ENCODE measurements at regions not wholly inside any gene's neighbourhood (a gene's known extent, or its start where the extent isn't known, plus 50 kb on each side); places are given as distances from the start of the nearest gene placed in this dataset.

GRCh38 chr2:236799391-236800026 is 229.9 kb downstream of the ACKR3 start:
- DNase-seq (ENCODE audit: low spot score): no peak

GRCh38 chr2:236802862-236803261 is 233.2 kb downstream of the ACKR3 start:
- no peak for DNase-seq (ENCODE audit: low spot score)

GRCh38 chr2:236803621-236804020 is 234.0 kb downstream of the ACKR3 start:
- peak; percentile 45 for DNase-seq (ENCODE audit: low spot score)

GRCh38 chr2:236805800-236806531 is 236.3 kb downstream of the ACKR3 start:
- DNase-seq (ENCODE audit: low spot score): no peak

GRCh38 chr2:236809716-236810115 is 240.1 kb downstream of the ACKR3 start:
- no peak for DNase-seq (ENCODE audit: low spot score)

GRCh38 chr2:236811062-236811656 is 241.5 kb downstream of the ACKR3 start:
- DNase-seq (ENCODE audit: low spot score): no peak

- DNase-seq (ENCODE audit: low spot score): no peak
Observed at GRCh38 chr2:236813766-236814165, 244.1 kb downstream of the ACKR3 start.

GRCh38 chr2:236814593-236814992 is 245.0 kb downstream of the ACKR3 start:
- no peak for DNase-seq (ENCODE audit: low spot score)

- DNase-seq (ENCODE audit: low spot score): no peak
Observed at GRCh38 chr2:236815746-236816145, 246.1 kb downstream of the ACKR3 start.

- no peak for DNase-seq (ENCODE audit: low spot score)
Observed at GRCh38 chr2:236816197-236817170, 246.9 kb downstream of the ACKR3 start.

- DNase-seq (ENCODE audit: low spot score): no peak
Observed at GRCh38 chr2:236818281-236819045, 248.8 kb downstream of the ACKR3 start.

- DNase-seq (ENCODE audit: low spot score): no peak
Observed at GRCh38 chr2:236819275-236820002, 249.8 kb downstream of the ACKR3 start.

GRCh38 chr2:236820763-236821344 is 251.2 kb downstream of the ACKR3 start:
- no peak for DNase-seq (ENCODE audit: low spot score)

GRCh38 chr2:236823041-236823629 is 253.5 kb downstream of the ACKR3 start:
- DNase-seq (ENCODE audit: low spot score): no peak

GRCh38 chr2:236823963-236824362 is 254.3 kb downstream of the ACKR3 start:
- no peak for DNase-seq (ENCODE audit: low spot score)

- no peak for DNase-seq (ENCODE audit: low spot score)
Observed at GRCh38 chr2:236824836-236825235, 255.2 kb downstream of the ACKR3 start.

- no peak for DNase-seq (ENCODE audit: low spot score)
Observed at GRCh38 chr2:236825989-236826510, 256.4 kb downstream of the ACKR3 start.

- no peak for DNase-seq (ENCODE audit: low spot score)
Observed at GRCh38 chr2:236826606-236827156, 257.1 kb downstream of the ACKR3 start.

GRCh38 chr2:236827997-236828396 is 257.7 kb upstream of the COPS8 start:
- peak; percentile 68 for DNase-seq (ENCODE audit: low spot score)

Measured in iPS-NIHi11 (cell line).